Sigmoid colon (tissue), 3 donors: ENCODE measurements at regions not wholly inside any gene's neighbourhood (a gene's known extent, or its start where the extent isn't known, plus 50 kb on each side); places are given as distances from the start of the nearest gene placed in this dataset.

ENCODE experiments used
- CTCF ChIP-seq, 4 experiments: fragments of 450-650 bp in 3 of 4; fragments of 200-600 bp in 1 of 4; IDR thresholded peaks; one replicate each; pipeline ENCODE4 v1.5.1; 2016 to 2019; ENCODE audit warnings: antibody characterized with exemption in 4 of 4, mild to moderate bottlenecking in 3 of 4, moderate library complexity in 2 of 4
- POLR2A ChIP-seq, 2 donors: fragments of 450-650 bp; IDR thresholded peaks; one replicate each; pipeline ENCODE4 v1.6.1; 2016; ENCODE audit warnings: antibody characterized with exemption in 2 of 2, mild to moderate bottlenecking in 2 of 2, moderate library complexity in 2 of 2

GRCh38 chr2:116645155-116645554, 1169.3 kb upstream of the DDX18 start:
- TF ChIP-seq CTCF (IDR thresholded peaks at IDR 0.05), result no peak
- TF ChIP-seq POLR2A (IDR thresholded peaks at IDR 0.05), result no peak
